OCI-LY3 (cell line): ENCODE measurements at regions not wholly inside any gene's neighbourhood (a gene's known extent, or its start where the extent isn't known, plus 50 kb on each side); places are given as distances from the start of the nearest gene placed in this dataset.
"Not testable (repeated sequence)": the region's sequence is repeated elsewhere in the genome, so short reads cannot be mapped to it uniquely, and the experiment has no call there.

Experiments used
- H2AFZ ChIP-seq: fragments of 200-600, 300-600 bp; shearing (Covaris generic); 2 replicates; pipeline ENCODE4 v1.6.0; 2014; ENCODE audit warnings: antibody characterized with exemption, low read depth, low read length
- H3K27ac ChIP-seq: fragments of 200-600, 300-600 bp; sonication (generic); 2 replicates; pipeline ENCODE4 v1.5.1; 2014; ENCODE audit warnings: mild to moderate bottlenecking, low read length, moderate library complexity, mixed read lengths
- H3K27me3 ChIP-seq: fragments of 200-600, 300-600 bp; sonication (generic); 2 replicates; pipeline ENCODE4 v1.6.1; 2014; ENCODE audit warnings: low read depth, low read length, mixed read lengths
- H3K36me3 ChIP-seq: fragments of 200-600, 300-600 bp; sonication (generic); replicated peaks from 2 replicates; pipeline ENCODE3; 2014; ENCODE audit warnings: low read depth, low read length, mixed read lengths
- H3K4me1 ChIP-seq: fragments of 300-600, 200-600 bp; sonication (generic); 2 replicates; pipeline ENCODE4 v1.6.1; 2014; ENCODE audit warnings: low read length, mixed read lengths
- H3K4me2 ChIP-seq: fragments of 200-600, 300-600 bp; sonication (generic); 2 replicates; pipeline ENCODE4 v1.6.1; 2014; ENCODE audit warnings: low read length, mixed read lengths
- H3K4me3 ChIP-seq: fragments of 300-600, 200-600 bp; sonication (generic); 2 replicates; pipeline ENCODE4 v1.5.1; 2014; ENCODE audit warnings: antibody characterized with exemption, mild to moderate bottlenecking, low read length, moderate library complexity
- H3K79me2 ChIP-seq: fragments of 300-600, 200-600 bp; shearing (Covaris generic); 2 replicates; pipeline ENCODE4 v1.6.1; 2014; ENCODE audit warnings: mild to moderate bottlenecking, low read length, mixed read lengths
- H3K9ac ChIP-seq: fragments of 300-600, 200-600 bp; shearing (Covaris generic); 2 replicates; pipeline ENCODE4 v1.6.0; 2014; ENCODE audit warnings: mild to moderate bottlenecking, low read length, moderate library complexity
- H3K9me3 ChIP-seq: fragments of 200-600, 300-600 bp; shearing (Covaris generic); 2 replicates; pipeline ENCODE4 v1.6.1; 2014; ENCODE audit warnings: low read length, mixed read lengths; ENCODE audit not compliant: insufficient read depth
- H4K20me1 ChIP-seq: fragments of 200-600, 300-600 bp; sonication (generic); 2 replicates; pipeline ENCODE4 v1.6.1; 2016; ENCODE audit warnings: low read length, mixed read lengths; ENCODE audit not compliant: insufficient read depth
- CTCF ChIP-seq: fragments of 200-600, 300-600 bp; sonication (generic); IDR thresholded peaks from 2 replicates; pipeline ENCODE4 v1.5.1; 2014; ENCODE audit warnings: antibody characterized with exemption, low read length, low read depth
- EZH2phosphoT487 ChIP-seq: fragments of 200-600 bp; shearing (Covaris generic); IDR thresholded peaks from 2 replicates; pipeline ENCODE4 v1.6.1; 2018; ENCODE audit warnings: antibody characterized with exemption, mixed run types, low read depth

- Histone ChIP-seq H3K79me2 (no peaks in the 10 kb centered on the region), H3K4me3 (no peak overlapping the region), H2AFZ (peak overlapping the region; percentile 60), H3K27me3 (no peaks in the 10 kb centered on the region), H3K4me1 (peaks cover 25% of the 10 kb centered on the region), H3K36me3 (no peaks in the 10 kb centered on the region), H4K20me1 (no peaks in the 10 kb centered on the region), H3K27ac (no peak overlapping the region), H3K9ac (no peak overlapping the region), H3K9me3 (no peaks in the 10 kb centered on the region), H3K4me2 (peak overlapping the region; percentile 60)
- TF ChIP-seq EZH2phosphoT487 (no peak), CTCF (no peak)
These were observed 65.0 kb upstream of the IFNGR1 start for GRCh38 chr6:137283940-137284810.

GRCh38 chr6:137283080-137283479 is 63.9 kb upstream of the IFNGR1 start:
- no peak for TF ChIP-seq EZH2phosphoT487
- no peak for TF ChIP-seq CTCF
- H3K9me3 ChIP-seq: no peaks in the 10 kb centered on the region
- H2AFZ ChIP-seq: no peak overlapping the region
- H3K4me2 ChIP-seq: no peak overlapping the region
- H3K79me2 ChIP-seq: no peaks in the 10 kb centered on the region
- no peak overlapping the region for H3K9ac ChIP-seq
- peaks cover 33% of the 10 kb centered on the region for H3K4me1 ChIP-seq
- H4K20me1 ChIP-seq: no peaks in the 10 kb centered on the region
- no peak overlapping the region for H3K4me3 ChIP-seq
- no peaks in the 10 kb centered on the region for H3K27me3 ChIP-seq
- no peak overlapping the region for H3K27ac ChIP-seq
- no peaks in the 10 kb centered on the region for H3K36me3 ChIP-seq

- H4K20me1 ChIP-seq: no peaks in the 10 kb centered on the region
- H3K4me2 ChIP-seq: peak overlapping the region; percentile 54
- H3K9ac ChIP-seq: no peak overlapping the region
- no peaks in the 10 kb centered on the region for H3K36me3 ChIP-seq
- no peak overlapping the region for H3K27ac ChIP-seq
- TF ChIP-seq EZH2phosphoT487 (no peak), CTCF (no peak)
- no peaks in the 10 kb centered on the region for H3K9me3 ChIP-seq
- H3K79me2 ChIP-seq: no peaks in the 10 kb centered on the region
- H3K4me1 ChIP-seq: peaks cover 33% of the 10 kb centered on the region
- H2AFZ ChIP-seq: no peak overlapping the region
- no peak overlapping the region for H3K4me3 ChIP-seq
- H3K27me3 ChIP-seq: no peaks in the 10 kb centered on the region
These were observed 63.1 kb upstream of the IFNGR1 start for GRCh38 chr6:137282254-137282653.

- H4K20me1 ChIP-seq, H3K27me3 ChIP-seq, H3K79me2 ChIP-seq, H3K27ac ChIP-seq, H3K36me3 ChIP-seq, H3K9ac ChIP-seq, H2AFZ ChIP-seq, H3K4me3 ChIP-seq, H3K9me3 ChIP-seq: not testable (repeated sequence)
- H3K4me2 ChIP-seq: peak overlapping the region; percentile 53
- peaks cover 30% of the 10 kb centered on the region for H3K4me1 ChIP-seq
These were observed 60.1 kb upstream of the IFNGR1 start for GRCh38 chr6:137279279-137279678.
